Testis (tissue), 2 donors: ENCODE measurements at regions not wholly inside any gene's neighbourhood (a gene's known extent, or its start where the extent isn't known, plus 50 kb on each side); places are given as distances from the start of the nearest gene placed in this dataset.

Source experiments
- CTCF ChIP-seq, 3 experiments: fragments of 450-650 bp in 2 of 3; fragments of 200-600 bp in 1 of 3; sonication (generic) in 1 of 3; IDR thresholded peaks; one replicate each; pipeline ENCODE4 v1.5.1; 2016 to 2019; ENCODE audit warnings: antibody characterized with exemption in 3 of 3, mild to moderate bottlenecking in 2 of 3, moderate library complexity in 1 of 3
- POLR2A ChIP-seq: fragments of 450-650 bp; IDR thresholded peaks from one replicate; pipeline ENCODE4 v1.6.1; 2017; ENCODE audit warnings: antibody characterized with exemption, mild to moderate bottlenecking, moderate library complexity

DNA sequence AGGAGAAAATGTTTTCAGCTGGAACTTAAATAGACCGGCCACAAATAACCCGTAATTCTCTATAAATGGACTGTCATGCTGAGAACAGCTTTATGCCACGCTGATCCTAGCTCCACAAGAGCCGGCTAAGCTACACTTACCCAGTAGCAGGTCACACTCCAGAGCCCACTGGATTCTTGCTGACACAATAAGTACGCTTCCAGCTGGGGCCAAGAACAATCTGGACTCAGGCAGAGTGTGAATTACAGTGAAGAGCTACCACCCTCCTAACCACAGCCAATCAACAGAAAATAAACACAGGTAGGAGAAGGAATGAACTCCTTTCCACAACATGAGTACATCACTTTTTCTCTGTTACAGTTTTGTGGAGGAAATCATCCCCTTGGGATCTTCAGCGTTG lies 531.3 kb downstream of the GALC start:
- no peak for TF ChIP-seq POLR2A
- TF ChIP-seq CTCF (IDR thresholded peaks at IDR 0.05): no peak
